Transverse colon (tissue), 4 donors: ENCODE measurements at regions not wholly inside any gene's neighbourhood (a gene's known extent, or its start where the extent isn't known, plus 50 kb on each side); places are given as distances from the start of the nearest gene placed in this dataset.

Experiments
- DNase-seq: peaks from one replicate; pipeline ENCODE4 v3.0.0-alpha.2; 2019
- H3K27ac ChIP-seq, 4 donors: fragments of 200-600 bp; sonication (generic); 2 replicates each; pipeline ENCODE4 v1.5.1; 2016 to 2018; ENCODE audit warnings: inconsistent platforms in 4 of 4
- H3K27me3 ChIP-seq: fragments of 200-600 bp; sonication (generic); 2 replicates; pipeline ENCODE4 v1.5.1; 2017; ENCODE audit warnings: inconsistent platforms
- H3K36me3 ChIP-seq, 4 donors: fragments of 200-600 bp; sonication (generic); 2 replicates each; pipeline ENCODE4 v1.5.1; 2017 to 2019; ENCODE audit warnings: inconsistent platforms in 4 of 4
- H3K4me1 ChIP-seq, 4 donors: fragments of 200-600 bp; sonication (generic); 2 replicates each; pipeline ENCODE4 v1.5.1; 2017 to 2020; ENCODE audit warnings: inconsistent platforms in 4 of 4
- H3K4me3 ChIP-seq, 4 donors: fragments of 200-600 bp; sonication (generic); 1 replicate in 1 of 4; 2 replicates in 3 of 4; pipeline versions ENCODE4 v1.5.1 to v1.6.1; 2017 to 2019; ENCODE audit warnings: inconsistent platforms in 4 of 4
- H3K9me3 ChIP-seq, 2 donors: fragments of 200-600 bp; sonication (generic); 2 replicates each; pipeline ENCODE4 v1.5.1; 2017 to 2019; ENCODE audit warnings: inconsistent platforms in 2 of 2
- EP300 ChIP-seq: sonication (generic); formaldehyde crosslinking; IDR thresholded peaks from one replicate; pipeline ENCODE4 v1.6.1; 2017; ENCODE audit warnings: antibody characterized with exemption, low read depth
- POLR2A ChIP-seq: fragments of 450-650 bp; IDR thresholded peaks from one replicate; pipeline ENCODE4 v1.6.1; 2016; ENCODE audit warnings: antibody characterized with exemption, mild to moderate bottlenecking, moderate library complexity
- POLR2AphosphoS5 ChIP-seq, 3 donors: sonication (generic); formaldehyde crosslinking; IDR thresholded peaks; one replicate each; pipeline ENCODE4 v1.6.1; 2016; ENCODE audit warnings: antibody characterized with exemption in 3 of 3
- WGBS, 2 donors: methylation state at CpG; one replicate each; pipeline ENCODE4 v1.1.5; 2018; ENCODE audit warnings: low coverage in 1 of 2; 5-methylcytosine and 5-hydroxymethylcytosine counted together
- in situ Hi-C, 4 donors: fragments of 200-750 bp; cut with MboI; loops; one replicate each; pipeline versions ENCODE4 v1.15.0 to v1.15.1; 2017; ENCODE audit warnings: low sequenced_read_pairs in 3 of 4, low pct_ligation_motif_present in 1 of 4, low pct_unique_long_range_greater_than_20kb in 1 of 4
- intact Hi-C: fragments of 100-400 bp; cut with DNase I; formaldehyde crosslinking; loops from one replicate; pipeline ENCODE4 v1.15.1; 2023; ENCODE audit warnings: low total_unique reads
- TF ChIP-seq, protein P1 (sequence below), 5 experiments: fragments of 200-600 bp in 3 of 5; fragments of 450-650 bp in 2 of 5; sonication (generic) in 3 of 5; IDR thresholded peaks; 1 replicate in 2 of 5; 2 replicates in 3 of 5; pipeline ENCODE4 v1.5.1; 2016 to 2017; ENCODE audit warnings: antibody characterized with exemption in 5 of 5, inconsistent platforms in 3 of 5, mild to moderate bottlenecking in 2 of 5, moderate library complexity in 1 of 5

DNA sequence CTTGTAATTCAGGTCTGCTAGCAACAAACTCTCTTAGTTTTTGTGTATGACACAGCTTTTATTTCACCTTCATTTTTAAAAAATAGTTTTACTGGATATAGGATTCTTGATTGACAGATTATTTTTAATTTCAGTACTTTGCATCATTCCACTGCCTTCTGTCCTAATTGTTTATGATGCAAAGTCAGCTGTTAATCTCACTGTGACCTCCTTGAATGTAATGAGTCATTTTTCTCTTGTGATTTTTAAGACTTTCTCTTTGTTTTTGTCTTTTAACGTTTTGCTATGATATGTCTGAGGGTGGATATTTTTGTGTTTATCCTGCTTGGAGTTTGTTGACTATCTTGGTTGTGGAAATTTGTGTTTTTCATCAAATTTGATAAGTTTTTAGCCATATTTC is 126.3 kb upstream of the FBXO33 start:
- H3K27ac ChIP-seq = no peak overlapping the region
- no peak for DNase-seq
- no peaks in the 10 kb centered on the region for H3K27me3 ChIP-seq
- H3K9me3 ChIP-seq = peaks cover 12 to 17% of the 10 kb centered on the region in 2 donors
- in situ Hi-C loops (no loop called here), intact Hi-C loops (no loop called here)
- WGBS, 2 donors = 68 to 78% methylated on average over 1 of the region's 1 CpG
- no peak for TF ChIP-seq POLR2A
- no peak for TF ChIP-seq POLR2AphosphoS5 (IDR thresholded peaks at IDR 0.05)
- no peak for TF ChIP-seq EP300
- TF ChIP-seq, protein P1, sequence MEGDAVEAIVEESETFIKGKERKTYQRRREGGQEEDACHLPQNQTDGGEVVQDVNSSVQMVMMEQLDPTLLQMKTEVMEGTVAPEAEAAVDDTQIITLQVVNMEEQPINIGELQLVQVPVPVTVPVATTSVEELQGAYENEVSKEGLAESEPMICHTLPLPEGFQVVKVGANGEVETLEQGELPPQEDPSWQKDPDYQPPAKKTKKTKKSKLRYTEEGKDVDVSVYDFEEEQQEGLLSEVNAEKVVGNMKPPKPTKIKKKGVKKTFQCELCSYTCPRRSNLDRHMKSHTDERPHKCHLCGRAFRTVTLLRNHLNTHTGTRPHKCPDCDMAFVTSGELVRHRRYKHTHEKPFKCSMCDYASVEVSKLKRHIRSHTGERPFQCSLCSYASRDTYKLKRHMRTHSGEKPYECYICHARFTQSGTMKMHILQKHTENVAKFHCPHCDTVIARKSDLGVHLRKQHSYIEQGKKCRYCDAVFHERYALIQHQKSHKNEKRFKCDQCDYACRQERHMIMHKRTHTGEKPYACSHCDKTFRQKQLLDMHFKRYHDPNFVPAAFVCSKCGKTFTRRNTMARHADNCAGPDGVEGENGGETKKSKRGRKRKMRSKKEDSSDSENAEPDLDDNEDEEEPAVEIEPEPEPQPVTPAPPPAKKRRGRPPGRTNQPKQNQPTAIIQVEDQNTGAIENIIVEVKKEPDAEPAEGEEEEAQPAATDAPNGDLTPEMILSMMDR (IDR thresholded peaks at IDR 0.05) = no peak
- no peak overlapping the region for H3K4me3 ChIP-seq
- H3K4me1 ChIP-seq = no peaks in the 10 kb centered on the region
- no peaks in the 10 kb centered on the region for H3K36me3 ChIP-seq

DNA sequence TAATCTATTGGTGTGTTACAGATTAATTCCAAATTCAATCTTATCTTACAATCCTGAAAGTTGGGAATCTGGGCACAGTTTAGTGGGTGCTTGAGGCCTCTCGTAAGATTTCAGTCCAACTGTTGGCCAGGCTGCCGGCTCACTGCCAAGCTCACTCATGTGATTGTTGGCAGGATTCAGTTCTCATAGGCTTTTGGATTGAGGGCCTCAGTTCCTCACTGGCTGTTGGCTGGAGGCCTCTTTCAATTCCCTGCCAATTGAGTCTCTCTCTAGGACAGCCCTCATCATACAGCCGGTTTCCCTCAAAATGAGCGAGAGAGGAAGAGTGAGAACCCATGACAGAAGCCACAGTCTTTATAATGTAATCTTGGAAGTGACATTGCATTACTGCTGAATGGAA is 123.5 kb upstream of the FBXO33 start:
- intact Hi-C loops (no loop called here), in situ Hi-C loops (no loop called here)
- DNase-seq = no peak
- Histone ChIP-seq H3K9me3 (peaks cover 12 to 17% of the 10 kb centered on the region in 2 donors), H3K4me3 (no peak overlapping the region), H3K27me3 (no peaks in the 10 kb centered on the region), H3K27ac (no peak overlapping the region), H3K36me3 (no peaks in the 10 kb centered on the region), H3K4me1 (no peaks in the 10 kb centered on the region)
- no peak for TF ChIP-seq POLR2A
- no peak for TF ChIP-seq EP300
- no peak for TF ChIP-seq POLR2AphosphoS5 (IDR thresholded peaks at IDR 0.05)
- TF ChIP-seq, protein P1 (IDR thresholded peaks at IDR 0.05) = no peak
- 98% methylated on average over 4 of the region's 4 CpGs; no CpG with 5 or more reads in 1 of the 2 donors for WGBS, 2 donors

DNA sequence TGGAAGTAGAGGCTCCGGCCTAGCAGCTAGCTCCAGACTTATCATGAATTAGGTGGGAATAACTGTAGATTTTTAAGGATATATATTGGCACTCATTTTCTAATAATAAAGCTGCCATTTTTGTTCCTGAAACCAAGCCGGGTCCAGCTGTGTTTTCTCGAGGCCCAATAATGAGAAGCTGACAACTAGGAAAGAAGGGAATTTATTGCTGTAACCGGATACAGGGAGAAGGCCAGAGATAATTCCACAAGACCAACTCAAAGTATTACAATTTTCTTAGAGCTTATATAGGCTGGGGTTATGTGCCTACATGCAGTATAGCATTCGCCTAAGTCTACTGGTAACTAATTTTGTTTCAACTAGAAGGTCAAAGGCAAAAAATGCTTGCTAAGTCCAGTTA is 122.3 kb upstream of the FBXO33 start:
- TF ChIP-seq POLR2A (no peak), EP300 (no peak), POLR2AphosphoS5 (IDR thresholded peaks at IDR 0.05) (no peak)
- TF ChIP-seq, protein P1 (IDR thresholded peaks at IDR 0.05) = no peak
- Histone ChIP-seq H3K4me3 (no peak overlapping the region), H3K9me3 (peaks cover 11 to 17% of the 10 kb centered on the region in 2 donors), H3K27ac (no peak overlapping the region), H3K36me3 (no peaks in the 10 kb centered on the region), H3K27me3 (no peaks in the 10 kb centered on the region), H3K4me1 (no peaks in the 10 kb centered on the region)
- DNase-seq = no peak
- intact Hi-C loops (no loop called here), in situ Hi-C loops (no loop called here)
- WGBS, 2 donors = 62 to 76% methylated on average over 5 of the region's 5 CpGs

DNA sequence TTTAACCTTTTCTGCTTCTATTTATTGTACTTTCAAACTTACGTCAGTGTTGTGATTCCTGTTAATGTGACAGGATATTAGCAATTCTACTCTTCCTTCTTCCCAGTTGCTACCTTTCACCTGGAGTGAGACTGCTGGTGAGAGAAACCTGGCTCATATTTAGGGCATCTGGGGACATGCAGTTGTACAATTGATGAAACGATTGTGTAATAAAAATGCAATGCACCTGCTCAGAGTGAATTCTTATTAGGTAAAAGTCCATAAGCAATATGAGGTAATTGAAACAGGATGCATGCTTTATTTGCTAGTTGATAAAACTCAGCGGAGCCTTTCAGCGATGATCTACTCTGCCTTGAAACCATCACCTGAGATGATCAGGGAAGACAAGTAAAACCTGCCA is 116.1 kb upstream of the FBXO33 start:
- no peak for TF ChIP-seq POLR2AphosphoS5 (IDR thresholded peaks at IDR 0.05)
- TF ChIP-seq POLR2A = no peak
- TF ChIP-seq, protein P1 (IDR thresholded peaks at IDR 0.05) = no peak
- TF ChIP-seq EP300 = no peak
- no peaks in the 10 kb centered on the region for H3K4me1 ChIP-seq
- no peaks in the 10 kb centered on the region for H3K36me3 ChIP-seq
- H3K27ac ChIP-seq = no peak overlapping the region
- peaks cover 0 to 17% of the 10 kb centered on the region in 2 donors for H3K9me3 ChIP-seq
- intact Hi-C loops = no loop called here
- H3K27me3 ChIP-seq = no peaks in the 10 kb centered on the region
- in situ Hi-C loops = no loop called here
- 63 to 72% methylated on average over 3 to 4 of the region's 4 CpGs for WGBS, 2 donors
- DNase-seq = no peak
- H3K4me3 ChIP-seq = no peak overlapping the region
